ENCODE measurements at regions not wholly inside any gene's neighbourhood (a gene's known extent, or its start where the extent isn't known, plus 50 kb on each side); places are given as distances from the start of the nearest gene placed in this dataset.
"Not testable (repeated sequence)": the region's sequence is repeated elsewhere in the genome, so short reads cannot be mapped to it uniquely, and the experiment has no call there.

- Histone ChIP-seq H3K4me2 (ENCODE audit: low read length) (no peak overlapping the region), H3K27ac (no peak overlapping the region), H3K79me2 (no peaks in the 10 kb centered on the region), H2AFZ (no peak overlapping the region), H3K27me3 (ENCODE audit: control insufficient read depth, insufficient read depth, low read length) (no peaks in the 10 kb centered on the region), H3K9me3 (ENCODE audit: control insufficient read depth, low read length) (no peaks in the 10 kb centered on the region), H3K4me1 (no peaks in the 10 kb centered on the region), H3K36me3 (ENCODE audit: control insufficient read depth, insufficient read depth, low read length) (no peaks in the 10 kb centered on the region), H3K9ac (no peak overlapping the region), H3K4me3 (ENCODE audit: low read depth, low read length) (no peak overlapping the region)
- TF ChIP-seq CTCF (IDR thresholded peaks at IDR 0.05): no peak
Measured at GRCh38 chr10:59037018-59037389, 139.4 kb upstream of the PHYHIPL start.

GRCh38 chr10:59037506-59037905 lies 138.9 kb upstream of the PHYHIPL start:
- no peaks in the 10 kb centered on the region for H3K36me3 ChIP-seq (ENCODE audit: control insufficient read depth, insufficient read depth, low read length)
- no peak for TF ChIP-seq CTCF (IDR thresholded peaks at IDR 0.05)
- H3K4me1 ChIP-seq: no peaks in the 10 kb centered on the region
- H2AFZ ChIP-seq: no peak overlapping the region
- no peak overlapping the region for H3K9ac ChIP-seq
- no peak overlapping the region for H3K4me3 ChIP-seq (ENCODE audit: low read depth, low read length)
- H3K27ac ChIP-seq: no peak overlapping the region
- no peaks in the 10 kb centered on the region for H3K27me3 ChIP-seq (ENCODE audit: control insufficient read depth, insufficient read depth, low read length)
- no peak overlapping the region for H3K4me2 ChIP-seq (ENCODE audit: low read length)
- no peaks in the 10 kb centered on the region for H3K79me2 ChIP-seq
- no peaks in the 10 kb centered on the region for H3K9me3 ChIP-seq (ENCODE audit: control insufficient read depth, low read length)

GRCh38 chr10:59043358-59043757 lies 133.1 kb upstream of the PHYHIPL start:
- not testable (repeated sequence) for H3K9me3 ChIP-seq (ENCODE audit: control insufficient read depth, low read length); H3K27ac ChIP-seq; H3K36me3 ChIP-seq (ENCODE audit: control insufficient read depth, insufficient read depth, low read length); H2AFZ ChIP-seq; H3K79me2 ChIP-seq; H3K4me1 ChIP-seq; H3K4me3 ChIP-seq (ENCODE audit: low read depth, low read length); H3K27me3 ChIP-seq (ENCODE audit: control insufficient read depth, insufficient read depth, low read length); H3K9ac ChIP-seq; H3K4me2 ChIP-seq (ENCODE audit: low read length)

- H3K27ac ChIP-seq: no peak overlapping the region
- no peak overlapping the region for H3K4me2 ChIP-seq (ENCODE audit: low read length)
- peaks cover 4% of the 10 kb centered on the region for H3K9me3 ChIP-seq (ENCODE audit: control insufficient read depth, low read length)
- H3K79me2 ChIP-seq: no peaks in the 10 kb centered on the region
- no peak overlapping the region for H3K4me3 ChIP-seq (ENCODE audit: low read depth, low read length)
- no peak overlapping the region for H3K9ac ChIP-seq
- H3K27me3 ChIP-seq (ENCODE audit: control insufficient read depth, insufficient read depth, low read length): no peaks in the 10 kb centered on the region
- TF ChIP-seq CTCF (IDR thresholded peaks at IDR 0.05): no peak
- H2AFZ ChIP-seq: no peak overlapping the region
- H3K36me3 ChIP-seq (ENCODE audit: control insufficient read depth, insufficient read depth, low read length): no peaks in the 10 kb centered on the region
- H3K4me1 ChIP-seq: no peaks in the 10 kb centered on the region
Measured at GRCh38 chr10:59047180-59047579, 129.3 kb upstream of the PHYHIPL start.

GRCh38 chr10:59047957-59048618 lies 128.4 kb upstream of the PHYHIPL start:
- no peak overlapping the region for H3K9ac ChIP-seq
- no peak for TF ChIP-seq CTCF (IDR thresholded peaks at IDR 0.05)
- no peaks in the 10 kb centered on the region for H3K79me2 ChIP-seq
- peaks cover 4% of the 10 kb centered on the region for H3K9me3 ChIP-seq (ENCODE audit: control insufficient read depth, low read length)
- no peaks in the 10 kb centered on the region for H3K36me3 ChIP-seq (ENCODE audit: control insufficient read depth, insufficient read depth, low read length)
- no peaks in the 10 kb centered on the region for H3K4me1 ChIP-seq
- H3K27me3 ChIP-seq (ENCODE audit: control insufficient read depth, insufficient read depth, low read length): no peaks in the 10 kb centered on the region
- no peak overlapping the region for H2AFZ ChIP-seq
- H3K4me2 ChIP-seq (ENCODE audit: low read length): no peak overlapping the region
- H3K27ac ChIP-seq: no peak overlapping the region
- no peak overlapping the region for H3K4me3 ChIP-seq (ENCODE audit: low read depth, low read length)

- H3K4me3 ChIP-seq (ENCODE audit: low read depth, low read length); H3K27ac ChIP-seq; H3K4me2 ChIP-seq (ENCODE audit: low read length); H3K9ac ChIP-seq; H2AFZ ChIP-seq; H3K9me3 ChIP-seq (ENCODE audit: control insufficient read depth, low read length); H3K27me3 ChIP-seq (ENCODE audit: control insufficient read depth, insufficient read depth, low read length); H3K4me1 ChIP-seq; H3K36me3 ChIP-seq (ENCODE audit: control insufficient read depth, insufficient read depth, low read length); H3K79me2 ChIP-seq: not testable (repeated sequence)
Measured at GRCh38 chr10:59053502-59053901, 122.9 kb upstream of the PHYHIPL start.
